GM19397 (cell line): ENCODE measurements at regions not wholly inside any gene's neighbourhood (a gene's known extent, or its start where the extent isn't known, plus 50 kb on each side); places are given as distances from the start of the nearest gene placed in this dataset.

Experiments used
- ATAC-seq: cut with Tn5 transposase; IDR thresholded peaks from one replicate; pipeline ENCODE4 v1.9.1; 2021; ENCODE audit warnings: mild to moderate bottlenecking, moderate library complexity; ENCODE audit not compliant: unreplicated experiment

- ATAC-seq = no peak
These were observed 190.1 kb upstream of the GLI2 start for GRCh38 chr2:120545521-120546047.

DNA sequence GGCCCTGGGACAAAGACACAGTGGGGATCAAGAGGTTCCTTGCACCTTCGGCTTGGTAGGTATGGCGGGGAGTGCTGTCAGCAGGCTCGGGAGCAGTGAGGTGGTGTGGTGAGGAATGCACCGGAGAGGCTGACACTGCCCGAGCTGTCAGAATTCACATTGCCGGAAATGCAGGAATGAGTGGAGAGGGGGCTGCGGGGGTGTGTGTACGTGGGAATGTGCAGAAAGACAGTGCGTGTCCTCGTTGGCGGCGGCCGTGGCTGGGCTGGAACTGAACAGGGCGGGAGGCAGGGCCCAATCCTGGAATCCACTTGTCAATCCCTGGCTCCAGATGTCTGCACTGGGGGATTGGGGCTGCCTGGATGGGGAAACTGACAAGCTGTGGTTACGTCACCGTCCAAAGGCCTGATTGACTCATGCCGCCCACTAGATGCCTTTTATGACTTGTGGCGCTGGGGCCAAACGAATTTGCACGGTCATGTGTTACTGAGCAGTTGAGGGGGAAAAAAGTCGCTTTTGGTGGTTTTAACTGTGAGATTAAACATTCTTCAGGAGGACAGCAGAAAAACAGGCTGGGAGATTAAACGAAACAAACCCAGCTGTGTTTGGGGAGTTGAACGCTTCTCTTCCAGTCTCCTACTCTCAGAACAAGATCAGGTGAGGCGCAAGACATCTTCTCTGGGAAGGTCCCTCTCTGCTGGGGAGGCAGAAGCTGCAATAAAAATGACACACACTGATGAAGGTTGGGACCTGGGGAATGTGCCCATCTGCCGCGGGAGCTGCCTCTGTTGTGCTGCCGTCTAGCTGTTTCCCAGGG, 189.4 kb upstream of the GLI2 start:
- ATAC-seq = no peak

DNA sequence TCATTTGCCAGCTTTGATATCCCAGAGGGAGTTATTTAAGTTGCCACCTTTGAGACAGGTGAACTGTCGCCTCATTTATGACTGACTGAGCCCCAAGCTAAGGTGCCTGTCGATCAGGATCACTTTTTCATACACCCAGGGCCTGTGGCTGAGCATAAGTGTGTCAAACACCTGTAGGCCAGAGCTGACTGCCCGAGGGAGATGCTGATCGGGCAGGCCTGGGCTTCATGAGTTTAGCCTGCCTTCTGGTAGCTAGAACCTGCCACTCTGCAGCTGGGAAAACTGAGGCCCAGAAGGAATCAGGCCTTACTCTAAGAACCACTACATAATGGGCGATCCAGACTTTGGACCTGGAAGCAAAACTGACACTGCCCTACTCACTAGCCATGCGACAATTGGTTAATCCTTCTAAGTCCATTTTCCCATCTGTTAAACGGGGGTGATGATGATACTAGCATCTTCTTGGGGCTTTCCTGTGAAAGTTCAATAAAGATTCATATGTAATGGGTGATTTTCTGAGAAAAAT, 188.7 kb upstream of the GLI2 start:
- ATAC-seq = no peak

GRCh38 chr2:120547662-120548061, 188.0 kb upstream of the GLI2 start:
- ATAC-seq = no peak

DNA sequence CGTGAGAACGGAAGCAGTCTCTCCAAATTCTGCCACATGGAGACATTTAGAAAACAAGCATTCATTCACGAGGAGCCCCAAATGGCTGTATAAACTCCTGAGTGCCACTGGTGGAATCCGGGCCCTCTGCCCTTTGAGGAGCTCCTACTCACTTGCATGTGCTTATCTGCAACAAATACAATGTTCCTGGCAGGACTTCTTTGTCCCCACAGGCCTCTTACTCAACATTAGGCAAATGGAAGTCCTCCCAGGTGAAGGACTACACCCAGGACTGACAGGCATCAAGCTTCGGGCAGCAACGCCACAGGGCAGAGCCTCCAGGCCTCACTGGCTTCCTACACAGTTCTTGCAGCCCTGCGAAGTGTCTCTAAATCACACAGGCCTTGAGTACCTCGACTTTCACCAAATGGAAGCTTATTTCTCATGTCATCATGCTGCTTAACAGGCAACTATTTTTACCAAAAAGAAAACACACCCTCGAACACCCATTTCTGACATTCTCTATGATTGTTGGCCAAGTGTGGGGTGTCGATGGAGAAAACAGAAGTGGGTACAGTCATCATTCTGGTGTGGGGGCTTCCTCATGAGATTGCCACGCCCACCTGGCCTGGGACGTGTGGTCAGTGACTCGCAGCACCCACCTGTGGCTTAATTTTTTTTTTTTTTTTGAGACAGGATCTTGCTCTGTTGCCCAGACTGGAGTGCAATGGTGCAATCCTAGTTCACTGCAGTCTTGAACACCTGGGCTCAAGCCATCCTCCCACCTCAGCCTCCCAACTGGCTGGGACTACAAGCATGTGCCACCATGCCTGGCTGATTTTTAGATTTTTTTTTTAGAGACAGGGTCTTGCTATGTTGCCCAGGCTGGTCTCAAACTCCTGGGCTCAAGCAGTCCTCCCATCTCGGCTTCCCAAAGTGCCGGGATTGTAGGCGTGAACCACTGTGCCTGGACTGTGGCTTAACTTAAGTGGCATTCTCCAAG, 186.8 kb upstream of the GLI2 start:
- ATAC-seq = no peak

GRCh38 chr2:120549841-120550240, 185.8 kb upstream of the GLI2 start:
- no peak for ATAC-seq

DNA sequence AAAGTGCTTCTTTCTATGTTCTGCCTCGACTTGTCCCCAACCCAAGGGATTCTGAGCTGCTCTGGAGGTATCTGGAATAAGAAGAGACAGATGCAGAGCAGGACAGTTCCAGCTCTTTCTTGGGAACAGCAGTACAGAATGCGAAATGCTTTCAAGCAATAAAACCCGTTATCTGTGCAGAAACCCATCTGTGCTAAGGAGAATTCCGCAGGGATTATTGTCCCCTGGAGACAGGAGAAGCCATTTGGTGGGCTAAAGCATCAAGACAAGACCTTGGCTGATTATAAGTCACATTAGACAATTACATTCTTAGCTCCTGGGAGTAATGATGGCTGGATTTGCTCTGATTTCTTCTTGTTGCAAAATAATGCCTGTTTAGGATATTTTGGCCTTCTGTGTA, 185.4 kb upstream of the GLI2 start:
- no peak for ATAC-seq

DNA sequence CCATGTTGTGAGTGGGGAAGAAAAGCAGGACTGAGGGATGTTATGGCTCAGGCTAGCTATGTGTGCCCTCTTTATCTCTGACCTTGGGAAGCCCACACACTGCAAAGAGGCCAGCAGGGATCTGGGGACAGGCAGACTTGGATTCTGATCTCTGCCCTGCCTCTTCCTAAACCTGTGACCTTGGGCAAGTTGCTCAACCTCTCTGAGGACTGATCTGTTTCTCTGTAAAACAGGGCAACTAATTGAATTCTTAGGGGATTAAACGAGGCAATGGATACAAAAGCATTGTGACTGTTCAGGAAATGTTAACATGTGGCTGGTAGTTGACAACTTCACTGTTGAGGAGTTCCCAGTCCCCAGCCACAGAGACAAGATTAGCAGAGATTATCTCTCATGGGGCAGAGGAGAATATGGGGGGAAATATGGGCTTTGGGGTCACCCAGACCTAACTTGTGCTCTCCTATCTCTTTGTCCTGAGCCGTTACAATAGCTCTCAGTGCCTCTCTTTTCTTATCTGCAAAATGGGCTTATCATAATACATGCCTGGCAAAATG, 184.7 kb upstream of the GLI2 start:
- no peak for ATAC-seq

GRCh38 chr2:120551522-120551921, 184.1 kb upstream of the GLI2 start:
- no peak for ATAC-seq

DNA sequence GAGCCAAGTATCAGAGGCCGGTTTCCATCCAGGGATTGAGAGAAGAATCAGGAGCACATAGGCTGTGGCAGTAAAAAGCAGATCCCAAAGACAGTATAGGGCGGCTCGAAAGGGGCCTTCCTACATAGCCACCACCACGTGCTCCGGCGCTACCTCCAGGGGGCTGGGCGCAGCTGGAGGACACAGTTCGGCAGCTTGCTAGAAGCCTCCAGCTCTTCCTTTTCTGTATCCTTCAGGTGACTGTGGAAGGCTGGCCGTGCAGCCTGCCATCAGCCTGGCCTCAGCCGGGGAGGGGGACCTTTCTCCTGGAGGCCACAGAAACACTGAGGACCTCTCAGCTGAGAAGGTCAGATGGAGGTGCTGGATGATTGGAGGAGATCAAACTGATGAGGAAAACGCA, 183.6 kb upstream of the GLI2 start:
- no peak for ATAC-seq

DNA sequence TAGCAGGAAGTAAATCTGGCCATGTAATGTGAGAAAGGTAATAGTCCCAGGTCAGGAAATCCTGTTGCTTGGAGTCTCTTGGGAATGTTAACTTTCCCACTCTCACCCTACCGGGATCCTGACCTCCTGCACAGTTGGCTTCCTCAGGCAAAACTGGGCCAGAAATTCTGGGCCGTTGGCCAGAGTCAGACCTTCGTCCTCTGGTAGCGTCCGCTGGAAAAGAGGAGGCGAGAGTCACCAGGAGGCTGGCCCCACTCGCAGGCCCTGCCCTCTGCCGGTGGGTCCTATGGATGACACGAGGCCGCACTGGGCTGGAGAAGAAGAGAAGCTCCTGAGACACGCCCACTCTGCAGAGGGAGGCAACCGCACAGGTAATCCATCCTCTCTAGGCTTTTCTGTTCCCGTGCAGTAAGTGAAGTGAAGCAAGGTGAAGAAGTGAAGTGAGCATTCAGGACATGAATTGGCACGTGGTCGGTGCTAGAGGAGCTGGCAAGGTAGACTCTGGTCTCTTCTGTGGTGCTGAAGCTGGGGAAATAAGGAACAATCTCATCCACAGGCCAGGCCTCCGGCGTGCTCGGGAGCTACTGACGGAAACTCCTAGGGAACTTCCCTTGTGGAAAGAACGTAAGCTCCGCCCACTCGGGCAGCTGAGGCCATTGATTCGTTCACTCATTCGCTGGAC, 182.7 kb upstream of the GLI2 start:
- no peak for ATAC-seq

GRCh38 chr2:120554625-120555032, 181.0 kb upstream of the GLI2 start:
- no peak for ATAC-seq

DNA sequence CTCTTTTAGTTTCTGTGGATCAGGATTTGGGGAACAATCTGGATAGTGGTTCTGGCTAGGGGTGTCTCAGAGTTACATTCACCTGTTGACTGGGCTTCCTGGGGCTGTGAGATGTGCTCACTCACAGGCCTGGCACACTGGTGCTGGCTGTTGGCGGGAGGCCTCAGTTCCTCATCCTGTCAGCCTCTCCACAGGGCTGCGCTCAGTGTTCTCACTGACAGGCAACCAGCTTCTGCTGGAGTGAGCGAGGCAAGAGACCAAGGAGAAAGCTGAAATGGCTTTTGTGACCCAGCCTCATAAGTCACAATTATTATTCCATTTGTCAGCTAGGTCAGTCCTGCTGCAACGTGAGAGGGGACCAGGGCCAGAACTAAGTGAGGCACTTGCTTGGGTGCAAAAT, 180.6 kb upstream of the GLI2 start:
- no peak for ATAC-seq

- ATAC-seq = no peak
These were observed 178.8 kb upstream of the GLI2 start for GRCh38 chr2:120556911-120557310.

DNA sequence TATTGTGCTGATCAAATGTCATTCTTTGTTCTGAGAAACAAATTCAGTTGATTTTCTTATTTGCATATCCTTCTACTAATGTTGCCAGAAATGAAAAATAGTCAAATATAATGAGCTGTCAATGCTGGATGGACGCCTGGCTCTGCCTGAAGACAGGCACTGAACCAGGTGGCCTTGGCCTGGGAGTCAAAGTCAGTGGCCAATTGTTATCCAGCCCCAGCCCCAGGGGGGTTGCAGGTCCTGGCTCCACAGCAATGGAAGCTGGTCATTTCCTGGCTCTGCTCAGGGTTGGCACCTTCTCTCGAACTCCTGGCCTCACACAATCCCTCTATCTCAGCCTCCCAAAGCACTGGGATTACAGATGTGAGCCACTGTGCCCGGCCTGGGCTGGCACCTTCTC, 176.8 kb upstream of the GLI2 start:
- ATAC-seq = no peak

DNA sequence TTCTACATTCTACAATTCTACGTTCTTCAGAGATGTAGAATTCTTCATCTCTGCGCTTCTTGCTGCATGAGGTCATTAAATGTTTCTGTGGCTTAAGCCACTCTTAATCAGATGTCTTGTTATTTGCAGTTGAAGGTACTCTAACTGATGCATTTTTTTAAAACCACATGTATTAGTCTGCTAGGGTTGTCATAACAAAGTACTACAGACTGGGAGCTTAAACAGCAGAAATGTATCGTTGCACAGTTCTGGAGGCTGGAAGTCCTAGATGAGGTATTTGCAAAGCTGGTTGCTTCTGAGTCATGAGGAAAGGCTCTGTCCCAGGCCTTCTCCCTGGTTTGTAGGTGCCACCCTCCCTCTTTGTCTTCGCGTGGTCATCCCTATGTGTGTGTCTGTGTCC, 176.3 kb upstream of the GLI2 start:
- ATAC-seq = no peak

GRCh38 chr2:120560330-120560729, 175.3 kb upstream of the GLI2 start:
- ATAC-seq = no peak

- ATAC-seq = no peak
These were observed 174.2 kb upstream of the GLI2 start for GRCh38 chr2:120561379-120562035.

DNA sequence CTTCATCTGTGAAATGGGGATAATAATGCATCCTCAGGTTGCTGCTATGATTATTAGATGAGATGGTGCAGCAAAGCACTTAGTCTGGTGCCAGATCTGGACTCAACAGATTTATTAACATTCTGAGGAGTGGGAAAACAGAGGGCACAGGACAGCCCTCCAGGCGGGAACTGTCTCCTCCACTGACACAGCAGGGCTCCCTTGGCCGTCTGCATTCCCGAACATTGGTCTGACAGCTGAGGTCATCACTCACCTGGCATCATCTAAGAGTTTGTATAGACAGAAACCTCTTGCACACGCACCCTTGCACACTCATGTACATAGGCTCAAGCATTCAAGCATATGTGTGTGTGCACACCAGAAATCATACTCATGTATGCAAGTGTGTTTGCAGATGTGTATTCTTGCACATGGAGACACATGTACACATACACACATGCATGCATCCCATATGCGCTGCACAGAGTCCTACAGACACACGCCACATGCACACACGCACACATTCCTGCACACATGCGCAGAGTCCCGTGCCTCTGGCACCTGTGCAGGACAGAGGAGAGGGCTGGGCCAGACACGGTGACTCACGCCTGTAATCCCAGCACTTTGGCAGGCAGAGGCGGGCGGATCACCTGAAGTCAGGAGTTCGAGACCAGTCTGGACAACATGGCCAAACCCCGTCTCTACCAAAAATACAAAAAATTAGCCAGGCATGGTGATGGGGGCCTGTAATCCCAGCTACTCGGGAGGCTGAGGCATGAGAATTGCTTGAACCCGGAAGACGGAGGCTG, 173.3 kb upstream of the GLI2 start:
- no peak for ATAC-seq
